ENCODE measurements at regions not wholly inside any gene's neighbourhood (a gene's known extent, or its start where the extent isn't known, plus 50 kb on each side); places are given as distances from the start of the nearest gene placed in this dataset.

DNA sequence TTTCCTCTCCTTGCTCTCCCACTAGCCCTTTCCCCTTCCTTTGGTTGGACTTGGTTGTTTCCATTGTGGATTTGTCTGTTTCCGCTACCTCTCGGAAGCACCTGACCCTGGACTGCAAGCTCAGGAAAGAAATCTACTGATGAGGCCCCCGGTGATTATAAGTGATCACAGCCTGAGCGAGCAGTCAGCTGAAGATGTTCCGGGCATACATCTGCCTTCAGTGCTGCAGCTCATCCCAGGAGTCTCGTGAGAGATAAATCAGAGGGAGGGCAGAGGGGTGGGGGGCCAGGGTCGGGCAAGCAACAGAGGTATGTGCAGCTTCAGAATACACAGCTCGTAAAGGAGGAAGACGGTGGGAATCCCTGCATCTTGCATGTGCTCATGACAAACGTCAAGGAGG lies 102.1 kb downstream of the MRPL46 start:
- H2BK120ac ChIP-seq (replicated peaks; ENCODE audit: low read depth, low read length), result no peak overlapping the region
- no peak overlapping the region for H2BK20ac ChIP-seq (ENCODE audit: low read length)
- H3K4ac ChIP-seq (replicated peaks; ENCODE audit: insufficient read length, low read depth, low read length), result no peak overlapping the region
- no peaks in the 10 kb centered on the region for H3K9me3 ChIP-seq (ENCODE audit: insufficient read depth in 2 of 2, low read depth in 1 of 2, low read length in 1 of 2)
- no peak overlapping the region for H2AFZ ChIP-seq (ENCODE audit: low read length)
- no peak overlapping the region for H3K14ac ChIP-seq (ENCODE audit: insufficient read length)
- H3K4me3 ChIP-seq (ENCODE audit: extremely low read depth in 1 of 4, insufficient read depth in 2 of 4, low read depth in 3 of 4, low read length in 4 of 4), result no peak overlapping the region
- H3K23ac ChIP-seq (ENCODE audit: insufficient read length), result no peak overlapping the region
- 79% methylated on average over 10 of the region's 10 CpGs; no CpG with 5 or more reads in 1 of the 2 experiments for WGBS, 2 experiments (ENCODE audit: extremely low coverage in 1 of 2, insufficient coverage in 1 of 2, insufficient read length in 1 of 2, insufficient replicate concordance in 2 of 2, low coverage in 1 of 2, low lambda C conversion rate in 2 of 2, missing lambda C conversion rate in 1 of 2)
- no peak overlapping the region for H4K91ac ChIP-seq (replicated peaks; ENCODE audit: insufficient read length, low read length)
- H4K20me1 ChIP-seq (replicated peaks in 1 of 2; ENCODE audit: control insufficient read depth in 1 of 2, insufficient read depth in 2 of 2, low read length in 2 of 2), result no peaks in the 10 kb centered on the region
- no peaks in the 10 kb centered on the region for H3K23me2 ChIP-seq (ENCODE audit: low read depth, low read length)
- FAIRE-seq (no peak), DNase-seq (ENCODE audit: low read depth in 1 of 2, low spot score in 2 of 2) (no peak)
- no peak overlapping the region for H2BK15ac ChIP-seq (ENCODE audit: low read length)
- no peaks in the 10 kb centered on the region for H3K4me1 ChIP-seq (replicated peaks in 1 of 4; ENCODE audit: control insufficient read depth in 3 of 4, insufficient read depth in 4 of 4, low read length in 3 of 4)
- H4K5ac ChIP-seq (ENCODE audit: insufficient read length, low read depth, low read length), result no peak overlapping the region
- H2BK5ac ChIP-seq (ENCODE audit: low read depth, low read length), result no peak overlapping the region
- H2BK12ac ChIP-seq (ENCODE audit: low read depth, low read length), result no peak overlapping the region
- no peak overlapping the region for H3K27ac ChIP-seq (ENCODE audit: low read depth, low read length)
- H3K79me1 ChIP-seq (ENCODE audit: low read depth, low read length), result no peaks in the 10 kb centered on the region
- H2AK5ac ChIP-seq (ENCODE audit: low read depth, low read length), result no peak overlapping the region
- ChIA-PET CTCF (ENCODE audit: partially characterized antibody) (interaction anchor here (1.1 kb wide), 1 partner anchor 71 kb away, joined by 3 read pairs; no protein-coding TSS in a partner anchor), POLR2A (ENCODE audit: partially characterized antibody) (no interaction called here)
- no peak overlapping the region for H4K8ac ChIP-seq (ENCODE audit: extremely low read depth, insufficient read depth, low read length)
- no peak overlapping the region for H3K56ac ChIP-seq (replicated peaks; ENCODE audit: insufficient read length, low read depth, low read length)
- no peak overlapping the region for H3K18ac ChIP-seq (ENCODE audit: extremely low read depth, low read length)
- no peaks in the 10 kb centered on the region for H3K79me2 ChIP-seq (ENCODE audit: control insufficient read depth in 1 of 2, insufficient read depth in 2 of 2, low read length in 2 of 2)
- no peaks in the 10 kb centered on the region for H3K36me3 ChIP-seq (ENCODE audit: control insufficient read depth in 2 of 4, insufficient read depth in 4 of 4, low read length in 3 of 4)
- H3K4me2 ChIP-seq (ENCODE audit: insufficient read depth in 1 of 2, low read depth in 2 of 2, low read length in 2 of 2), result no peak overlapping the region
- no peaks in the 10 kb centered on the region for H3K27me3 ChIP-seq (replicated peaks in 1 of 4; ENCODE audit: control insufficient read depth in 3 of 4, extremely low read depth in 1 of 4, insufficient read depth in 3 of 4, low read length in 3 of 4)
- no peak overlapping the region for H3K9ac ChIP-seq (replicated peaks in 1 of 4; ENCODE audit: extremely low read depth in 1 of 4, low read depth in 3 of 4, low read length in 3 of 4)
- TF ChIP-seq JUND (IDR thresholded peaks at IDR 0.05; ENCODE audit: low read length) (no peak), BACH1 (IDR thresholded peaks at IDR 0.05; ENCODE audit: low read length) (no peak), SP1 (IDR thresholded peaks at IDR 0.05; ENCODE audit: low read depth, low read length) (no peak), GABPA (IDR thresholded peaks at IDR 0.05; ENCODE audit: borderline replicate concordance, insufficient read depth, low read length) (no peak), SUZ12 (IDR thresholded peaks at IDR 0.05; ENCODE audit: low read length) (no peak), HDAC2 (IDR thresholded peaks at IDR 0.05; ENCODE audit: borderline replicate concordance in 1 of 2, low read depth in 2 of 2, low read length in 2 of 2) (no peak), JUN (IDR thresholded peaks at IDR 0.05; ENCODE audit: low read depth, low read length) (no peak), RXRA (IDR thresholded peaks at IDR 0.05; ENCODE audit: insufficient read depth, low read depth, low read length) (no peak), RNF2 (IDR thresholded peaks at IDR 0.05; ENCODE audit: borderline replicate concordance, low read depth, low read length, missing control alignments, poor library complexity, severe bottlenecking) (no peak), SIRT6 (IDR thresholded peaks at IDR 0.05; ENCODE audit: low read length) (no peak), CHD2 (IDR thresholded peaks at IDR 0.05; ENCODE audit: low read length) (no peak), RBBP5 (IDR thresholded peaks at IDR 0.05; ENCODE audit: borderline replicate concordance, low read depth, low read length) (no peak), SIX5 (IDR thresholded peaks at IDR 0.05; ENCODE audit: low read depth, low read length) (no peak), SIN3A (conservative IDR thresholded peaks at IDR 0.05 in 1 of 2, IDR thresholded peaks at IDR 0.05 in 1 of 2; ENCODE audit: low read depth in 1 of 2, low read length in 2 of 2) (no peak), TAF7 (optimal IDR thresholded peaks at IDR 0.05; ENCODE audit: borderline replicate concordance, low read depth, low read length) (no peak)
